ENCODE measurements at regions not wholly inside any gene's neighbourhood (a gene's known extent, or its start where the extent isn't known, plus 50 kb on each side); places are given as distances from the start of the nearest gene placed in this dataset.
A peak's percentile ranks its signal among the peaks of the same experiment; 100 is the strongest.

- H3K4me2 ChIP-seq (ENCODE audit: low read length): no peak overlapping the region
- H3K27ac Mint-ChIP-seq (ENCODE audit: unreplicated experiment): no peak overlapping the region
- H3K27me3 ChIP-seq (ENCODE audit: insufficient read depth, low read length): no peaks in the 10 kb centered on the region
Measured at GRCh38 chr5:57718155-57718554, 235.5 kb upstream of the ACTBL2 start.

DNA sequence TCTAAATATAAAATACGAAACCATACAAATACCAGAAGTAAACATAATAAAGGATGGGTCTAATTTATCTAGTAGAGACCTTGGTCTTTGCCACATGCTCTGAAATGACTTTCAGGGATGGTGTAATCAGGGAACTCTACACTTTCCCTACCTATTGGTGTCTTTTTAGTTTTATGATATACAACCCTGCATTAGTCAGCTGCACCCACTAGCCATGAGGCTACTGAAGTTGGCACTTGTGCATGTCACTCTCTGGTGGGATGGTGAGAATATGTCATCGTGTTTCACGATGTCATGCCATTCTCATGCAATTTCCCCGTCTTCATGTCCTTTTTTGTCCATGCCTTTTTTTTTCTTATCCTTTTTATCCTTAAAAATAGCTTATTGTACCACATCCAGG, 234.9 kb upstream of the ACTBL2 start:
- Histone ChIP-seq H3K4me1 (ENCODE audit: insufficient read depth, low read length) (no peaks in the 10 kb centered on the region), H3K36me3 (ENCODE audit: insufficient read depth, low read length) (no peaks in the 10 kb centered on the region), H4K20me1 (ENCODE audit: insufficient read depth, low read length) (no peaks in the 10 kb centered on the region), H3K27ac (ENCODE audit: low read depth, low read length) (no peak overlapping the region), H3K9ac (ENCODE audit: low read length) (no peak overlapping the region), H3K27me3 (ENCODE audit: insufficient read depth, low read length) (no peaks in the 10 kb centered on the region), H2AFZ (ENCODE audit: low read depth, low read length) (no peak overlapping the region), H3K4me3 (ENCODE audit: insufficient read depth, low read depth, low read length) (no peak overlapping the region), H3K9me3 (ENCODE audit: insufficient read depth, low read depth, low read length) (no peaks in the 10 kb centered on the region), H3K79me2 (ENCODE audit: insufficient read depth, low read length) (no peaks in the 10 kb centered on the region), H3K4me2 (ENCODE audit: low read length) (no peak overlapping the region)
- no peak overlapping the region for H3K27ac Mint-ChIP-seq (ENCODE audit: unreplicated experiment)
- FAIRE-seq: no peak
- peaks cover 9% of the 10 kb centered on the region for H3K4me1 Mint-ChIP-seq (ENCODE audit: low read depth, unreplicated experiment)
- H3K36me3 Mint-ChIP-seq (ENCODE audit: low read depth, unreplicated experiment): no peaks in the 10 kb centered on the region
- no peak overlapping the region for H3K4me3 Mint-ChIP-seq (ENCODE audit: unreplicated experiment)
- no peaks in the 10 kb centered on the region for H3K9me3 Mint-ChIP-seq (ENCODE audit: unreplicated experiment)
- no peaks in the 10 kb centered on the region for H3K27me3 Mint-ChIP-seq (ENCODE audit: low read depth, unreplicated experiment)
- TF ChIP-seq EZH2 (IDR thresholded peaks at IDR 0.05; ENCODE audit: insufficient read depth, low read length): no peak
- TF ChIP-seq CTCF (IDR thresholded peaks at IDR 0.05; ENCODE audit: insufficient read depth, low read depth, low read length): no peak
- no peak for DNase-seq (ENCODE audit: low read depth)

More at GRCh38 chr5:57718155-57718554, 235.5 kb upstream of the ACTBL2 start:
- no peaks in the 10 kb centered on the region for H3K79me2 ChIP-seq (ENCODE audit: insufficient read depth, low read length)
- no peaks in the 10 kb centered on the region for H4K20me1 ChIP-seq (ENCODE audit: insufficient read depth, low read length)
- H3K4me1 ChIP-seq (ENCODE audit: insufficient read depth, low read length): no peaks in the 10 kb centered on the region
- FAIRE-seq (peak; percentile 71), DNase-seq (ENCODE audit: low read depth) (no peak)
- H3K36me3 ChIP-seq (ENCODE audit: insufficient read depth, low read length): no peaks in the 10 kb centered on the region
- H3K4me3 Mint-ChIP-seq (ENCODE audit: unreplicated experiment): no peak overlapping the region
- no peak overlapping the region for H3K4me3 ChIP-seq (ENCODE audit: insufficient read depth, low read depth, low read length)
- no peaks in the 10 kb centered on the region for H3K36me3 Mint-ChIP-seq (ENCODE audit: low read depth, unreplicated experiment)
- H3K27ac ChIP-seq (ENCODE audit: low read depth, low read length): no peak overlapping the region
- H3K9me3 ChIP-seq (ENCODE audit: insufficient read depth, low read depth, low read length): no peaks in the 10 kb centered on the region
- H2AFZ ChIP-seq (ENCODE audit: low read depth, low read length): no peak overlapping the region
- TF ChIP-seq CTCF (IDR thresholded peaks at IDR 0.05; ENCODE audit: insufficient read depth, low read depth, low read length): no peak
- TF ChIP-seq EZH2 (IDR thresholded peaks at IDR 0.05; ENCODE audit: insufficient read depth, low read length): no peak
- H3K4me1 Mint-ChIP-seq (ENCODE audit: low read depth, unreplicated experiment): peaks cover 9% of the 10 kb centered on the region
- no peaks in the 10 kb centered on the region for H3K9me3 Mint-ChIP-seq (ENCODE audit: unreplicated experiment)
- no peaks in the 10 kb centered on the region for H3K27me3 Mint-ChIP-seq (ENCODE audit: low read depth, unreplicated experiment)
- H3K9ac ChIP-seq (ENCODE audit: low read length): no peak overlapping the region

GRCh38 chr5:57716661-57717060, 234.1 kb upstream of the ACTBL2 start:
- TF ChIP-seq EZH2 (IDR thresholded peaks at IDR 0.05; ENCODE audit: insufficient read depth, low read length) (no peak), CTCF (IDR thresholded peaks at IDR 0.05; ENCODE audit: insufficient read depth, low read depth, low read length) (no peak)
- Histone ChIP-seq H3K4me3 (ENCODE audit: insufficient read depth, low read depth, low read length) (no peak overlapping the region), H3K4me2 (ENCODE audit: low read length) (no peak overlapping the region), H3K9ac (ENCODE audit: low read length) (no peak overlapping the region), H4K20me1 (ENCODE audit: insufficient read depth, low read length) (no peaks in the 10 kb centered on the region), H3K27ac (ENCODE audit: low read depth, low read length) (no peak overlapping the region), H3K9me3 (ENCODE audit: insufficient read depth, low read depth, low read length) (no peaks in the 10 kb centered on the region), H3K36me3 (ENCODE audit: insufficient read depth, low read length) (no peaks in the 10 kb centered on the region), H3K79me2 (ENCODE audit: insufficient read depth, low read length) (no peaks in the 10 kb centered on the region), H3K27me3 (ENCODE audit: insufficient read depth, low read length) (no peaks in the 10 kb centered on the region), H2AFZ (ENCODE audit: low read depth, low read length) (no peak overlapping the region), H3K4me1 (ENCODE audit: insufficient read depth, low read length) (no peaks in the 10 kb centered on the region)
- H3K4me1 Mint-ChIP-seq (ENCODE audit: low read depth, unreplicated experiment): peaks cover 9% of the 10 kb centered on the region
- H3K27me3 Mint-ChIP-seq (ENCODE audit: low read depth, unreplicated experiment): no peaks in the 10 kb centered on the region
- no peak overlapping the region for H3K4me3 Mint-ChIP-seq (ENCODE audit: unreplicated experiment)
- H3K36me3 Mint-ChIP-seq (ENCODE audit: low read depth, unreplicated experiment): no peaks in the 10 kb centered on the region
- no peak for DNase-seq (ENCODE audit: low read depth)
- H3K27ac Mint-ChIP-seq (ENCODE audit: unreplicated experiment): no peak overlapping the region
- no peak for FAIRE-seq
- no peaks in the 10 kb centered on the region for H3K9me3 Mint-ChIP-seq (ENCODE audit: unreplicated experiment)
